Right atrium auricular region (tissue), 2 donors: ENCODE measurements at regions not wholly inside any gene's neighbourhood (a gene's known extent, or its start where the extent isn't known, plus 50 kb on each side); places are given as distances from the start of the nearest gene placed in this dataset.

Experiments
- DNase-seq: peaks from one replicate; pipeline ENCODE4 v3.0.0-alpha.2; 2019; ENCODE audit warnings: low spot score
- H3K27ac ChIP-seq, 2 donors: fragments of 200-600 bp; sonication (generic); 1 replicate in 1 of 2; 2 replicates in 1 of 2; pipeline ENCODE4 v1.5.1; 2016 to 2019
- H3K27me3 ChIP-seq, 2 donors: fragments of 200-600 bp; sonication (generic); one replicate each; pipeline versions ENCODE4 v1.5.1 to v1.6.0; 2017 to 2019
- H3K36me3 ChIP-seq: fragments of 200-600 bp; sonication (generic); one replicate; pipeline ENCODE4 v1.5.1; 2016
- H3K4me1 ChIP-seq, 2 donors: fragments of 200-600 bp; sonication (generic); one replicate each; pipeline versions ENCODE4 v1.5.1 to v1.6.0; 2017 to 2019
- H3K4me3 ChIP-seq, 2 donors: fragments of 200-600 bp; sonication (generic); 1 replicate in 1 of 2; 2 replicates in 1 of 2; pipeline ENCODE4 v1.5.1; 2017 to 2019; ENCODE audit warnings: mild to moderate bottlenecking in 1 of 2, moderate library complexity in 1 of 2
- H3K9me3 ChIP-seq, 2 donors: fragments of 200-600 bp; sonication (generic); one replicate each; pipeline ENCODE4 v1.5.1; 2019
- CTCF ChIP-seq, 2 donors: fragments of 200-600 bp; sonication (generic); IDR thresholded peaks; one replicate each; pipeline ENCODE4 v1.5.1; 2019; ENCODE audit warnings: antibody characterized with exemption in 2 of 2

- no peak overlapping the region for H3K4me3 ChIP-seq
- no peak for TF ChIP-seq CTCF (IDR thresholded peaks at IDR 0.05)
- no peaks in the 10 kb centered on the region for H3K4me1 ChIP-seq
- DNase-seq, result no peak
- no peaks in the 10 kb centered on the region for H3K36me3 ChIP-seq
- no peaks in the 10 kb centered on the region for H3K27me3 ChIP-seq
- H3K27ac ChIP-seq, result no peak overlapping the region
- H3K9me3 ChIP-seq, result no peaks in the 10 kb centered on the region
Observed at GRCh38 chr4:148735432-148736155, 293.4 kb upstream of the NR3C2 start.

DNA sequence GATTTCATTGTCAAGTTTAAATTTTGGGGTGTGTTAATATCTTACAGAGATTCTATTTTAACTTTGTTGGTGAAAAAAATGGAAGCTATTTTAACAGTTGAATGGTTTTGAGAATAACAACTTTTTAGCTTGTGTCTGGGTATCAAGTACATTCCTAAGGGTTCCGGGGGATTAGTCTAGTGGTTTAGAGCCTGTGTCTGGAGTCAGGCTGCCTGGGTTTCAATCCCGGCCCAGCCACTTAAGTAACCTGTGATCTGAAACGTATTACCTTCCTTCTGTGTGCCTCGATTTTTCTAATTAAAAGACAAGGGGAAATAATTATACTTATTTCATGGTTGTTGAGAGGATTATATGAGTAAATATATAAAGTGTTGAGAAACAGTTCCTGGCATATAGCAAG is 288.6 kb upstream of the NR3C2 start:
- no peak for DNase-seq

DNA sequence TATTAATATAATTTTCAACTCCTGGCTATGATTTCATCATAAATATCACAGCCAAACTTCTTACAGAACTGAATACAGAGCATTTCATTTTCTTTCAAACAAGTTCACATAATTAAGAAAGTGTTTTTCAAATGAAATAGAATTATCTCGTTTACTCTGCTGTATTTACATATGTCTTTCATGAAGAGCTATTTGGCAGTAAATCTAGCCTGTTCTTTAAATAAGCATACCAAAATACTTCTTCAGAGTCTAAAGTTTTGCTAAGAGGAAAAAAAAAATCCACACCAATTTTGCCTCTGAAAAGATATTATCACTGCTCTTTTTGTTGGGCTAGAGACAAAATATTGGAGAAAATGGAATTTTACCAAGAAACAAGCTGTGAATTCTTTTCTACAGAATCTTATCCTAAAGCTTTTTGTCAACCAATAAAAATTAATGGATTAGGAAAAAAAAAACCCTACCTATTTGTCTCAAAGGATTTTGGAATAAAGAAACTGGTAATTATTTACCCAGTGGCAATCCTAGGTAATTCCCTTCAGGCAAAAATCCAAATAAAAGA is 287.9 kb upstream of the NR3C2 start:
- H3K36me3 ChIP-seq, result no peaks in the 10 kb centered on the region
- H3K4me1 ChIP-seq, result no peaks in the 10 kb centered on the region
- peaks cover 0 to under 1% of the 10 kb centered on the region in 2 donors for H3K9me3 ChIP-seq
- DNase-seq, result no peak
- no peak overlapping the region for H3K27ac ChIP-seq
- no peak for TF ChIP-seq CTCF (IDR thresholded peaks at IDR 0.05)
- no peak overlapping the region for H3K4me3 ChIP-seq
- no peaks in the 10 kb centered on the region for H3K27me3 ChIP-seq

More for the DNA sequence above, 288.6 kb upstream of the NR3C2 start:
- H3K36me3 ChIP-seq, result no peaks in the 10 kb centered on the region
- H3K4me3 ChIP-seq, result no peak overlapping the region
- no peaks in the 10 kb centered on the region for H3K4me1 ChIP-seq
- TF ChIP-seq CTCF (IDR thresholded peaks at IDR 0.05), result no peak
- no peaks in the 10 kb centered on the region for H3K9me3 ChIP-seq
- no peak overlapping the region for H3K27ac ChIP-seq
- H3K27me3 ChIP-seq, result no peaks in the 10 kb centered on the region

GRCh38 chr4:148717988-148718387 is 275.8 kb upstream of the NR3C2 start:
- H3K27ac ChIP-seq, result no peak overlapping the region
- no peak overlapping the region for H3K4me3 ChIP-seq
- H3K9me3 ChIP-seq, result peaks cover 0 to 7% of the 10 kb centered on the region in 2 donors
- no peak for TF ChIP-seq CTCF (IDR thresholded peaks at IDR 0.05)
- DNase-seq, result no peak
- no peaks in the 10 kb centered on the region for H3K36me3 ChIP-seq
- no peaks in the 10 kb centered on the region for H3K27me3 ChIP-seq
- no peaks in the 10 kb centered on the region for H3K4me1 ChIP-seq

GRCh38 chr4:148716431-148717052 is 274.3 kb upstream of the NR3C2 start:
- no peak overlapping the region for H3K27ac ChIP-seq

More at GRCh38 chr4:148716431-148717052, 274.3 kb upstream of the NR3C2 start:
- Histone ChIP-seq H3K36me3 (no peaks in the 10 kb centered on the region), H3K9me3 (no peaks in the 10 kb centered on the region), H3K27me3 (no peaks in the 10 kb centered on the region), H3K4me1 (no peaks in the 10 kb centered on the region), H3K4me3 (no peak overlapping the region)
- TF ChIP-seq CTCF (IDR thresholded peaks at IDR 0.05), result no peak
- DNase-seq, result no peak
